D721Med (cell line): ENCODE measurements at regions not wholly inside any gene's neighbourhood (a gene's known extent, or its start where the extent isn't known, plus 50 kb on each side); places are given as distances from the start of the nearest gene placed in this dataset.
"Not testable (repeated sequence)": the region's sequence is repeated elsewhere in the genome, so short reads cannot be mapped to it uniquely, and the experiment has no call there.

Experiments used
- DNase-seq: peaks from one replicate; pipeline ENCODE4 v3.0.0; 2011; ENCODE audit warnings: low spot score; ENCODE audit not compliant: insufficient read length
- FAIRE-seq: peaks from 2 replicates; lab custom pipeline; 2011; peaks lifted over from hg19 to GRCh38; lab: Jason Lieb, UNC
- CTCF ChIP-seq: IDR thresholded peaks from 2 replicates; pipeline ENCODE4 v1.5.1; 2012; ENCODE audit warnings: mild to moderate bottlenecking, control low read depth; ENCODE audit not compliant: insufficient read depth; ENCODE audit errors: missing control alignments

GRCh38 chr3:127045435-127046045 is 62.6 kb downstream of the PLXNA1 start:
- FAIRE-seq: no peak
- no peak for TF ChIP-seq CTCF
- DNase-seq: no peak

DNA sequence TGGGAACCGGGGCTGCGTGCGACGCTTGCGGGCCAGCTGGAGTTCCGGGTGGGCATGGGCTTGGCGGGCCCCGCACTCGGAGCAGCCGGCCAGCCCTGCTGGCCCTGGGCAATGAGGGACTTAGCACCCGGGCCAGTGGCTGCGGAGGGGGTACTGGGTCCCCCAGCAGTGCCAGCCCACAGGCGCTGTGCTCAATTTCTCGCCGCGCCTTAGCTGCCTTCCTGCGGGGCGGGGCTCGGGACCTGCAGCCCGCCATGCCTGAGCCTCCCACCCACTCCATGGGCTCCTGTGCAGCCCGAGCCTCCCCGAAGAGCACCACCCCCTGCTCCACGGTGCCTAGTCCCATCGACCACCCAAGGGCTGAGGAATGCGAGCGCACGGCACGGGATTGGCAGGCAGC is 63.8 kb downstream of the PLXNA1 start:
- not testable (repeated sequence) for FAIRE-seq, DNase-seq

GRCh38 chr3:127049393-127049792 is 66.5 kb downstream of the PLXNA1 start:
- TF ChIP-seq CTCF: no peak
- DNase-seq (no peak), FAIRE-seq (no peak)

GRCh38 chr3:127050733-127051132 is 67.8 kb downstream of the PLXNA1 start:
- no peak for DNase-seq
- no peak for TF ChIP-seq CTCF
- no peak for FAIRE-seq

GRCh38 chr3:127052121-127052561 is 69.2 kb downstream of the PLXNA1 start:
- no peak for DNase-seq
- no peak for FAIRE-seq
- no peak for TF ChIP-seq CTCF

DNA sequence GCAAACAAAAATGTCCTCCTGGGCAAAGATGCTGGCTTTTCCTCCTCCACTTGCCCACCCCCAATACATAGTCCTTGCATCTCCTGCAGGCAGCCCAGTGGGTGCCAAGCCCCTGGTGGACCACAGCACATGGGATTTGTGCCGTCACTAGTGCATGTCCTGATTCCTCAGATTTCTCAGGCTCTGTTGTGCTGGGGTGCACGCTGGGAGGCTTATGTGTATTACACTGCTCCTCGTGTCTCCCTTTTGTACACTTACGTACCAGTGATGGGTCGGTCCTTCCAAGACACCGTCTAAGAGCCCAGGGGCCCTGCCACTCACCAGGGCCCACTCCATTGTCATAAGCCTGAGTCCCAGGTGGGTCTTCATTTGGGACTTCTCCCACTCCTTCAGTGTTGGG is 70.1 kb downstream of the PLXNA1 start:
- no peak for DNase-seq
- no peak for TF ChIP-seq CTCF
- no peak for FAIRE-seq

- TF ChIP-seq CTCF: no peak
- FAIRE-seq (no peak), DNase-seq (no peak)
Observed at GRCh38 chr3:127053450-127053849, 70.5 kb downstream of the PLXNA1 start.

DNA sequence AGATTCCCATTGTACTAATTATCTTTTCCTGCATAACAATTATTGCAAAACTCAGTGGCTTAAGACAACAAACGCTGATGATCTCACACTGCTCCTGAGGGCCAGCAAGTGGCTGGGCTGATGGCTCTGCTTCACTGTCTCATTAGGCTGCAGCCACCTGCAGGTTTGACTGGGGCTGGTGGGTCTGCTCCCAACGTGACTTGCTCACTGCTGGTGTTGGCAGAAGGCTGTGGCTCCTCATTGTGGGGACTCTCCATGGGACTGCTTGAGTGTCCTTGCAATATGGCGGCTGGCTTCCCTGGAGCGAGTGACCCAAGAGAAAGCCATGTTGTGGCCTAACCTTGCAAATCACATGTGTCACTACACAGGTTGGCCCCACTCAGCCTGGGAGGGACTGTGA is 71.1 kb downstream of the PLXNA1 start:
- TF ChIP-seq CTCF: no peak
- FAIRE-seq: no peak
- DNase-seq: no peak
